ENCODE measurements at regions not wholly inside any gene's neighbourhood (a gene's known extent, or its start where the extent isn't known, plus 50 kb on each side); places are given as distances from the start of the nearest gene placed in this dataset.
A peak's percentile ranks its signal among the peaks of the same experiment; 100 is the strongest.

DNA sequence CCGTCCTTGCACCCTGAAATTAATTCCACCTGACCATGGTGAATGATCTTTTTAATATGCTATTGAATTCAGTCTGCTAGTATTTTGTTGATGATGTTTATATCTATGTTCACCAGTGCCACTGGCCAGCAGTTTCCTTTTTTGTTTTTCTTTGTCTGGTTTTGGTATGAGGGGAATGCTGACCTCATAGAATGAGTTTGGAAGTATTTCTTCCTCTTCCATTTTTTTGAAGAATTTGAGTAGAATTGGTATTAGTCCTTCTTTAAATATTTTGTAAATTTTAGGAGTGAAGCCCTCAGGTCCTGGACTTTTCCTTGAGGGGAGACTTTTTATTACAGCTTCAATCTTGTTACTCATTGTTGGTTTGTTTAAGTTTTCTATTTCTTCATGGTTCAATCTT, 231.6 kb downstream of the MRPL39 start:
- FAIRE-seq, result no peak

GRCh38 chr21:25373126-25374082, 233.9 kb downstream of the MRPL39 start:
- FAIRE-seq, result no peak

DNA sequence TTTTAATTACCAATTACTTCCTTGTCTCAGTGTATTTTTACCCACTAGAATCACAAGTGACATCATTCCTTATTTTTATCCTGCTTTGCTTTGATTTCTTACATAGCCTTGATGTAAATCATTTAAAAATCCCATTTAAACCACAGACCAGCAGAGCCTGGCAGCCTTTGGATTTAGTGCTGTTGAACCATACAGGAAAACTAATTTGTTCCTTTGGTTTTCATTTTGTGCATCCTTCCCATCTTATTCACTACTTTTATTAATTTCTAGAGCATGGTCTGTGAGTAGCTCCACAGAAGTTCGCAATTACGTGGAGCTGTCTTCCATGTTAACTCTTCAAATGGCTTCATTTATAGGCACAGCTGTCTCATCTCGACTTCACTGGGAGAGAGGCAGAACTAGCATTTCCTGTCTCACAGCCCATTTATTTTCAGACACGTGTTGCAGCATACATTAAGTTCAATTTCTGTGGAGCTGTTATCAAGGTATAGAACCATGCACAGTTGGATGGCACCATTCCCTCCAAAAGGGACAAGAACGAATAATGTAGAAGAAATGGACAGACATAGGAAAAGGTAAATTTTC, 235.3 kb downstream of the MRPL39 start:
- no peak for FAIRE-seq

GRCh38 chr21:25370311-25370744, 237.0 kb downstream of the MRPL39 start:
- FAIRE-seq, result no peak

- peak; percentile 26 for FAIRE-seq
These were observed 237.6 kb downstream of the MRPL39 start for GRCh38 chr21:25369524-25370300.

- FAIRE-seq, result no peak
These were observed 238.8 kb downstream of the MRPL39 start for GRCh38 chr21:25368531-25368930.

DNA sequence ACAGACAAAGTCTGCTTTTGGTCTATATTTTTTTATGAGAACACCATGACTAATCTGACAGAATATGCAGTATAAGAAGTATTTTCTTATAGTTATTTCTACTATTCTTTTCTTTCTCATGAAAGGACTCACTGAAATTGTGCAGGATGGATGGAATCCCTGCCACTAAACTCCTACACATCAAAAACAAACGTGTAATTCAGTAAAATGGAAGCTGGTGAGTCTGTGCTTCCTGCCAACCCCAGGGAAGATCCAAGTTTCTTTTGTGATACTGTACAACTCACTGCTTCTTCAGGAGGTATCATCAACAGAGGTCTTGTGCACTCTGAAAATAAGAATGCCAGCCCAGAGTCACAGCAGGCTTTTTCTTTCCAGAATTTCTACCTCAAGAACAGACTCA, 241.2 kb downstream of the MRPL39 start:
- FAIRE-seq, result no peak

- FAIRE-seq, result no peak
These were observed 244.7 kb downstream of the MRPL39 start for GRCh38 chr21:25362375-25363267.

GRCh38 chr21:25361765-25362164, 245.5 kb downstream of the MRPL39 start:
- FAIRE-seq, result no peak

DNA sequence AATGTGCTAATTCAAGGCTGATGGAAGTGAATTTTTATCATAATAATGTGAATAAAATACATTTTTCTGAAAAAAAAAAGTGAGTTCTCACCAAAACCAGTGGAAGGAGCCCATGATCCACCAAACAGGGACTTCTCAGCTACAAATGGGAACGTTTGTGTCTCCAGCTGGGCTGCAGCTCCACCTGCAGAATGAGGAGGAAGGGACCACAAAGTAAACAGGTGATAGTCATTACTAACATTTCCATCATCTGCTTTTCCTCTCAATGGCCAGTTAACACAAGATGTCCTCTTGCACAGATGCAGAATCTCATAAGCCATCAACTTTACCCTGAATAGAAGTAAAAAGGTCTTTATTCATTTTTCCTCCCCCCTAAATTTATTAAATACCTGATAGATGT, 246.2 kb downstream of the MRPL39 start:
- FAIRE-seq, result no peak

- no peak for FAIRE-seq
These were observed 246.7 kb downstream of the MRPL39 start for GRCh38 chr21:25360593-25360992.

GRCh38 chr21:25359724-25360123, 247.6 kb downstream of the MRPL39 start:
- no peak for FAIRE-seq

DNA sequence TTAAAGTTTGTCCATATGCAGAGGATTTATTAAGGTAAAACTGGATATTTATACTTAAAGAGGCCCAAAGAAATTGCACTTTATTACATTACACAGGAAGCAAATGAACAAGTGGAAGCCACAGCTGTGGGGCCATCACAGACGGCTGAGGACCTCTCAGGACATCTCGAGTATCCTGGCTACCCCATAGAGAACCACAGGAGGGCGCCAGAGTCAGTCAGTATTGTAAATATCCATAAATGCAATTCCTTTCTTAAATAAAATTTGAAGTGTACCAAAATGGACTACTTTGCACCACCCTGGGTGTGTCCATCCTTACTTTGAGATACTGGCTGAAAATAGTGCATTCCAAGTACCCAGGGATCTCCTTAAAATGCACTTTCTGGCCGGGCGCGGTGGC, 257.2 kb downstream of the MRPL39 start:
- FAIRE-seq, result no peak

DNA sequence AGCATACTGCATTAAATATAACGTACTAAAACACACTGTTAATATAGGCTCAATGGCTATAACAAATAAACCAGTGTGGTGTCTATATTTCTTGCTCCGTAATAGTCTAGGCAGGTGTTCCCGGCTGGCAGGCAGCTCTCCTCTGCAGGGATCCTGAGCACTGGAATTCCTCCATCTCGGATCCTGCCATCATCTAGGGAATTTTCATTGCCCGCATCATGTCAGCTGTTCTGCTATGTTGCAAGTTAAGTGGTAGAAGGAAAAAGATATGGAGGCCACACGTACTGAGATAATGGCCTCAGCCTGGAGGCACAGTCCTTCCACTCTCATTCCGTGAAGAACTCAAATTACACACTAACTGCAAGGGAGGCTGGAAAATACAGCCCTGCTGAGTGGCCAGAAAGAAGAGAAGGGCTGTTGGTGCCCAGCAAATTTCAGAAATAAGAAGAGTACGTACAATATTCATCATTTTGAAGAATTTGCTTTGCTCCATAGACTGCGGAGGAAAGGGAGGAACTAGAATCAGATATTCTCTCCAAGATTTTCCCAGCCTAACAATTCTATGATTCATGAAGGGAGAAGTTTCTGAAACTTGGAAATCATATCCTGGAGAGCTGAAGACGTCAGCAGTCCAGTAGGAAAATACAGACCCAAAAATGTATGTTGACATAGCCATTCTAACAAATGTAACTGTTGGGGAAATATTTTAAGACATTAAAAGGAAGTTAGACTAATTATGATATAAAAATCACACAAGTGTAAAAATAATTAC, 263.3 kb downstream of the MRPL39 start:
- FAIRE-seq, result no peak

DNA sequence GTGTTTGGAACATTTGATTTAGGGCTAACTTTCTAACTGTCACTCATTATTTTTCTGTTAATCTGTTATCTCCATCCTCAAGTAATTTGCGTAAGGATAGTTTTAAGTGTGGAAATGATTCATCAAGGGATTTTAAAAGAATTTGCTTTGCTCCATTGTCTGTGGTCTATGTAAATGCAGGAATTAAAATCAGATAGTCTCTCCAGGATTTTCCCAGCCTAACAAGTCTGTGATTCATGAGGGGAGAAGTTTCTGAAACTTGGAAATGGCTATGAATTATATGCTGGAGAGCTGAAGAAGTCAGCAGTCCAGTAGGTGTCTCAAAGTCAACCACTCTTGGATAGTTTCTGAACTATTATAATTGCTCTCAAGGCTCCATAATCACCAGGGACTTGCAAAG, 264.5 kb downstream of the MRPL39 start:
- FAIRE-seq, result no peak

GRCh38 chr21:25341981-25342380, 265.3 kb downstream of the MRPL39 start:
- no peak for FAIRE-seq

- FAIRE-seq, result no peak
These were observed 268.9 kb downstream of the MRPL39 start for GRCh38 chr21:25338415-25338814.

GRCh38 chr21:25334046-25334730, 273.1 kb downstream of the MRPL39 start:
- no peak for FAIRE-seq

DNA sequence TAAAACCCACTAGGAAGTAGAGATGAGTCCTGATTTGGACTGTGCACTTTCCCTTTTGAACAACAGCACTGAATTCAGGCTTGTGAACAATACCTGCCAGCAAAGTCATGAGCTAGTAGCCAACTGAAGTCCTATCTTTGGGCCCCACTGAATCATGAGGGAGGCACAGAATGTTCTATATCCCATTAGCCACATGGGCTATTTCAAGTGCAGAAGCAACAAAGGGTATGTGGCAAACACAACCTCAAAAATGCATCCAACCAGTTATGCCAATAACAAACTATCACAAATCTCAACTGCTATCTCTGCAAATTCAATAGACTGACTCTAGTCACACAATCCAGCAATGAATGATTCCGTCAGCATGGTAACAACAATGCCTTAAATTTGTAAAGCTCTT, 276.0 kb downstream of the MRPL39 start:
- no peak for FAIRE-seq

GRCh38 chr21:25330266-25330665, 277.0 kb downstream of the MRPL39 start:
- no peak for FAIRE-seq

All from endometrium (tissue), 2 donors.